ENCODE measurements at regions not wholly inside any gene's neighbourhood (a gene's known extent, or its start where the extent isn't known, plus 50 kb on each side); places are given as distances from the start of the nearest gene placed in this dataset.

DNA sequence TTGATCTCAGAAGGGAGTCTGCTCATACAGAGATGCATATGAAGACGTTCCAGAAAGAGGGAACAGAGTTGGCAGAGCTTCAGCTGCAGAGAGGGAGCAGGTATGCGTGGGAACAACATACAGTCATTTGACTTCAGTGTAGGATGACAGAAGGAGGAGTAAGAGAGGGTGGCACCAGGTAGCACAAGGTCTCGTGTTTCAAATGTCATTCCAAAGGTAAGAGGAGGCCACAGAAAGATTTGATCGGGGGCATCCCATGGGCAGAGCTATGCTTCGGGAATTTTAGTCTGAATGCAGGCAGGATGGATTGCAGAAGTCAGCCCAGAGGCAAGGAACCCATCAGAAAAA is 367.1 kb downstream of the CDK5RAP2 start:
- DNase-seq (ENCODE audit: low read depth in 2 of 3, low spot score in 2 of 3) = no peak

DNA sequence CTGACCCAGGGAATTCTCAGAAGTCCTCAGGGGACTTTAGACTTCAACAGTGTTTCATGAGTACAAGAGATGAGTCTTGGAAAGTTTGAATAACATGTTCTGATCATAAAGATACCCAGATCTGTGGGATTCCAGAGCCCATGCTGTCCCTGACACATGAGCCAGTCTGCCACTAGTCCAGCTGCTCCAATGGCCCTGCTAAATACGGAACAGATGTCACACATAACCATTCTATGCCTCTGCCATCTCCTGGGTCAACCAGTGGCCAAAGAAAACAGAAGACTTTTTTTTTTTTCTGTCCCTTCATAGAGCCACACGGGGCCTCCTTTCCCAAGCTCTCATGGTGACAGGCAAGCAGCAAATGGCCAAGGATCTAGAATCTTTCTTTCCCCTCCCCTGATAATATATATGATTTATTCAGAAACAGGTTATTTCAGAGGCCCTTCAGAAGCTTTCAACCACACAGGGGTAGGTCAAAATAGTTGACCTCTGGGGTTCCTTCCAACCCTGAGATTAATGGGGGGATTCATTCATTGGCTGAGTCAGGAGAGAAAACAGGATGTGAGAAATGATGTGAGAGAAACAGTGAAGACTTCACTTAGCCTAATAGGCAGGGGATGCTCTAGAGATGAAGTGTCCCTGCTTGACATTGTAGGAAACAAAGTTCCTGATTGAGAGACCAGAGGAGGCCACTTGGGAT is 367.7 kb downstream of the CDK5RAP2 start:
- no peak for DNase-seq (ENCODE audit: low read depth in 2 of 3, low spot score in 2 of 3)

DNA sequence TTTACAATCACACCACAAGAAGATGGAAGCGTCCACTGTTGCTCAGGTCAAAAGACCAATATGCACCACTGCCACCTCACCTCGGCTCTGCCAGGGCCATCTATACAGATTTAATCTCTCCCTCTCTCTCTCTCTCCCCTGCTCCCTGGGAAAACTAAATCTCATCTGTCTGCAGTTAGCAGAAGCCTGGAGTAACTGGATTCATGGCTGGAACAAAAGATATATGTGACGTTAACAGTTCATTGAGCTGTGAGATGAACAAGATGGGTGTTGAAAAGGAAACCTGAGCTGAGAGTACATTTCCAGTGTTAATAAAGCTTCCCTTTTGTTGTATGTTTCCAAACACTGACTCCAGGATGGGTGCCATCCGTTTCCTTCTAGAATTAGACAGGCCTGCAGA is 369.7 kb downstream of the CDK5RAP2 start:
- DNase-seq (ENCODE audit: low read depth in 2 of 3, low spot score in 2 of 3) = no peak

DNA sequence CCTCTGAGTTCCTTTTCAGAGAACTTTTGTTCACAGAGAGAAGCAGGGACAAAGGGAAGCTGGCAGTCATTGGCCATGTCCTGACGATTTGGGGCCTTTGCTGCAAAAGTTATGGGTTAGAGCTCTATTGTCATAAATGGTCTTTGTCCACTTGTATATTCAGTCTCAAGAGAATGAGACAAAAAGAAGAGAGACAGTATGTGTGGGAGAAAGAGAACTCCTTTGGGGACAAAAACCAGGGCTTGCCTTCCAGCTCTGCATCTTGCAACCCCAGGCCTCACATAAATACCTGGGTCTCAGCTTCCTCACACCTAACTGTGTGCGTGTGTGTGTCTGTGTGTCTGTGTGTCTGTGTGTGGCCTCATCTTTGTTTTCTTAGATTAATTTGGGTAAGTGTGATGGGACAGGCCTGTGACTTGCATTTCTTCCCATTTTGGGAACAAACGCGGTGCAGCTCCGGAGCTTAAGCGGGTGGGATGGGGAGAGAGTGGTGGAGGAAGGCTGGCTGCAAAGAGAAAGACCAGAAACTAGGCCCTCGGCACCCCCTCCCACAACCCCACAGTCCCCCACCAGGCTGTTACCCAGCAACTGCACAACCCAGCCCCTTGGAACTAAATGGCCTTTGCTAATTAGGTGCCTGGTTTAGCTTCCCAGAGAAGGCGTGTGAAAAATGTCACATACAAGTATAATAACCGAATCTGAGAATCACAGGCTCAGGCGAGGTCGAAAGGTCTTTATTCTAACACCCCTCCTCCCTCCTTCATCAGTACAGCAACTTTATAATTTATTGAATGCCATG is 376.9 kb downstream of the CDK5RAP2 start:
- no peak for DNase-seq (ENCODE audit: low read depth in 2 of 3, low spot score in 2 of 3)

DNA sequence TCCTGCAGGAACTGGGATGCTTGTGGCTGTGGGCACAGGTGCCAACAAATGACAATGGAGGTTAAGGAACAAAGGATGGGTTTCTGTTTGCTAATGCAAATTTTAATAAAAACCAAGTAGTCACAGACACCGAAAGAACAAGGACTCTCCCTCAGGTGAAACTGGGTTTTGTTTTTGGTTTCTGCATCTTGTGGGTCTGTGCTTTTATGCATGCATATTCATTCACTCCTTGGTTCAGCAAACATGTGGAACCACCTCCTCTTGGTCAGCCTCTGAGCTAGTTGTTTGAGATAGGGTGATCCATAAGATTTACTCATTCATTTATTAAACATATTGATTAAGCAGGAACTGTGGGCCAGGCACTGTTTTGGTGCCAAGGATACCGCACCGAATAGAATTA is 381.9 kb downstream of the CDK5RAP2 start:
- DNase-seq (ENCODE audit: low read depth in 2 of 3, low spot score in 2 of 3) = no peak

DNA sequence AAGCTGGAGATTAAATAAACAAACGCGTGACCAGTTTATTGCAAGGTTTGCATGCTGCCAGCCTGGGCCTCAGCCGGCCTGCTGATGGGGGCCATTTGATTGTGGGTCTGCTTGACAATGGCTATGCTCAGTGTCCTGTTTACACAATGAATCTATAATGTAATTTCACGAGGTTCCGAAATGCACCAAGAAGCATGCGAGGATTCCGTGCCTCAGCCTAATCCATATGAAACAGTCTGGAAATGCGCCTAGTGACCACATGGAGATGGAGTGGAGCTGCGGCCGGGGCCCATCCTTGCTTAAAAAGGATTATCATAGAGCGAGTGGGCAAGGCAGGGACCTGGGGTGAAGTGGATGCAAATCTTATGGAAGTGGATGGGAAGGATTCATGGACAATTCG is 382.4 kb downstream of the CDK5RAP2 start:
- DNase-seq (ENCODE audit: low read depth in 2 of 3, low spot score in 2 of 3) = no peak

DNA sequence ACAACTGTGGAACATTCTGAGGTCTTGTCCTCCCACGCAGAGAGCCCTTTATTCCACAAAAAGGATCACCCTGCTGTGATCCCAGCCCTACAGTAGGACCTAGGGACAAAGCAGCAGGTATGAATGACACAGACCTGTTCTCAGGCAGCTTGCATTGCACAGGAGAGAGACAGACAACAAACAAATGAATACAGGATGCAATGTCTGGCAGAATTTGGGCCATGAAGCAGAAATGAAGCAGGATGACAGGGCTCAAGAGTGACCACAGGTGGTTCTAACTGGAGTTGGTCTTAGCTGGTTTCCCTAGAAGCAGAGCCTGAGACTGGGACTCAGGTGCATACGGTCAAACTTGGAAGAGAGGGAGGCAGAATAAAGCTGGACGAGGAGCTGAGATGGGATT is 388.8 kb downstream of the CDK5RAP2 start:
- DNase-seq (ENCODE audit: low read depth in 2 of 3, low spot score in 2 of 3) = no peak

DNA sequence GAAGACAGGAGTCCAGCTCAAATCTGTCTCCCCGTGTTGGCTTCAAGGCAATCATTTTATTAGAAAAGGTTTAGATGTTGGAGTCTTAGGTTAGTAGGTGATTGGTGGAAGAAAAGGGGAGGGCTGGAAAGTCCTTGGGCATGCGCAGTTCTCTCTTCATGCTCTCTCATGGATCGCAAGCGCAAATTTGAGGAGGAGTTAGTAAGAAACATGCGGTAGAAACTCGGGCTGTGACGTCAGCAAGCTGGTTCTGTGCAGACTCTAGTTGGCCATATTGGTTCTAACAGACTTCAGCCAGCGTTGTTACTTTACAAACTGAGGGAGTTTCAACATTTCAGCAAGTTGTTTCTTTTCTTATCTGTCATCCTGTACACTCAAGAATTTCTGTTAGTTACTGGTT is 392.2 kb downstream of the CDK5RAP2 start:
- DNase-seq (ENCODE audit: low read depth in 2 of 3, low spot score in 2 of 3) = no peak

DNA sequence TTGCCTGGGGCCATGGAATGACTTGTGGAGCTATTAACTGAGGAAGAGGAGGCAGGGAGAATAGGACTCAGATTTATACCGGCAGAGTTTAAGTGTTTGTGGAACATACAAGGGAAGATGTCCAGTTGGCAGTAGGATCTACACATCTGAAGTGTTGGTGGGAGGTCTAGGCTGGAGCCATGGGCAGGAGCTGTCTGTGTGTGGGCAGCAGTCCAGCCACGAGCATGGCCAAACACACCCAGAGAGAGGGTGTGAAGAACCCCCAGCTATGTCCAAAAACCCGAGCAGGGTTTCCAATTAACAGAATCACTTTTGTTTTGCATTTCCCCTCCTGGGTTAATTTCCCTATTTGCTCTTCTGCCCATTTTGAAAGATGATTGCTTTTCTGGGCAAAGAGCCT is 393.7 kb downstream of the CDK5RAP2 start:
- DNase-seq (ENCODE audit: low read depth in 2 of 3, low spot score in 2 of 3) = no peak

DNA sequence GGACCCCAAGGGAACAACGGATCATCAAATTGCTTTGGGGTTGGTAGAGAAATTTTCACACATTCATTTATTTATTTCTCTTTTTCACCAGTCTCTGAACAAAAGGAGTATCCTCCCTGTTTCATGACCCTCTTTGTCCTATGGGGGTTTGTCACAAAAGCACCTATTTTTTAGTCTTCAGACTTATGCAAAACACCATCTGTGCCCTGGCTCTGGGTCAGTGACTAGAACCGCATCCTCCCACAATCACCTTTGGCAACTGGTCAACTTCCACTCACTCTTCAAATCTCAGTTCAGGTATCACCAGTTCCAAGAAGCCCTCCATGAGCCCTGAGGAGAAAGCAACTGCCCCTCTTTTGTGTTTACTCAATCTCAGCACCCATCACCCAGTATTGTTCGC is 395.7 kb downstream of the CDK5RAP2 start:
- DNase-seq (ENCODE audit: low read depth in 2 of 3, low spot score in 2 of 3) = no peak

DNA sequence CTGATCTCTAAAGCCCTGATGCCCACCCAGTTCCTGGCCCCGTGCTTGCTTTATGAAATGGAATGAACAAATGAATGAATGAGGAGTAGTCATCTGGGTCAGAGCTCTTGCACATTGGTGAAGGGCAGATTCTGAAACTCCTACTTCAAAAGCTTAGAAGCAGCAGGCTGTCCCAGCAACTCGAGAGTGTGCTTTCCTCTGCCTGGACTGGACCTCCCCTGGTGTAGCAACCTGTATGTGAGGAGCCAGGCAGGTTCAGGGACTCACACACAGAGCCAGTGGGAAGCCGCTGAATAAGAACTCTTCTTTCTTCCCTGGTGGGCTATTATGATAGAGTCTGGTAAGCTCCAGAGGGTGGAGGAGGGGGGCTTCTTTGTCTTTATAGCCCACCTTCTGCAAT is 396.4 kb downstream of the CDK5RAP2 start:
- no peak for DNase-seq (ENCODE audit: low read depth in 2 of 3, low spot score in 2 of 3)

DNA sequence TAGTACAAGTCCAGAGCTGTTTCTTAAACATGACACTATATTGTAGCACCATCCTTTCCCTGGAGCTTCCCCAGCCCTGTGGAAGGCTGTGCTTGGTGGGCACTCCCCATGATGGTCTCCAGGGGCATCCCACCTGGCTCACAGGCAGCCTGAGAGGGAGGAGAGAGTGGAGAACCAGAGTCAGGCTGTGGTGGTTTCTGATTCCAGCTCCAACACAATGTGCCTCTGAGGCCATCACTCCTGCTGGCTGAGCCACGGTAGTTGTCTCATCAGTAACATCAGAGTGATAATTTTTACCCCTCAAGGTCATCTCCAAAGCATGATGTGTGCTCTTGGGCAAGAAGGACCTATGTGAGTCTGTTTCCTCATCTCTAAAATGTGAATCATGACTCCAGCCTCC is 398.0 kb downstream of the CDK5RAP2 start:
- DNase-seq (ENCODE audit: low read depth in 2 of 3, low spot score in 2 of 3) = no peak

DNA sequence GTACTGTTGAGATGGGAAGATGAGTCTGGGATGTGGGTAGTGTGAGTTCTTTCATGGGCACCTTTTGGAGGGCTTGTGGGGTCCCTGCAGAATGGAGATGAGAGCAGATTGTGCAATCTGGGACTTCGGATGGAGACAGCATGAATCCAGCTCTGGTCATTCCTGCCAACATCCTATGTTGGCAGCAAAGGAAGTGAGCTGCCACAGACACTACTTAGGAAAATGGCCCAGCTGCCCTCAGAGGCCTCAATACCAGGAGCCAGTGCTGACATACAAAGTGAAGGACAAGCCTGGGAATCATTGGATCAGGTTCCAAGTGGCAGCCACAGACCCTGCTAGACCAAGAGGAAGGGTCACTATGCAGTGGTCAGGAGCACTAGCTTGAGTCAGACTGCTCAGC is 402.8 kb downstream of the CDK5RAP2 start:
- DNase-seq (ENCODE audit: low read depth in 2 of 3, low spot score in 2 of 3) = no peak

DNA sequence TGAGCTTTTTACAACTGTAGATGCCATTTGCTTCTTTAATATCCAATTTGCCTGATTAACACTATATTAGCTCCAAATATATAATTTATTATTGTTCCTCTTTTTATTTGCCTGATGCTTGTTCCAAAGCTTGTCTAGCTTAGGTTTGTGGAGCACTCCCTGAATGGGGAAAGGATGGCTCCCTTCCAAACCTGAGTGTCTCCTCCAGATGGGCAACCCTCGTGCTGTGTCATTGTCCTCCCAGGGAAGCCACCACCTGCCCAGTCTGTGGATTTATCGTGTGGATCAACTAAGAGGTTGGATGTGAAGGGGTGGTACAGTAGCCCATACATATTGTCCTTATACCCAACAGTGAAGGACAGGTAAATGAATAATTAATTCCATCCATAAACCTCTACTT is 404.9 kb downstream of the CDK5RAP2 start:
- DNase-seq (ENCODE audit: low read depth in 2 of 3, low spot score in 2 of 3) = no peak

DNA sequence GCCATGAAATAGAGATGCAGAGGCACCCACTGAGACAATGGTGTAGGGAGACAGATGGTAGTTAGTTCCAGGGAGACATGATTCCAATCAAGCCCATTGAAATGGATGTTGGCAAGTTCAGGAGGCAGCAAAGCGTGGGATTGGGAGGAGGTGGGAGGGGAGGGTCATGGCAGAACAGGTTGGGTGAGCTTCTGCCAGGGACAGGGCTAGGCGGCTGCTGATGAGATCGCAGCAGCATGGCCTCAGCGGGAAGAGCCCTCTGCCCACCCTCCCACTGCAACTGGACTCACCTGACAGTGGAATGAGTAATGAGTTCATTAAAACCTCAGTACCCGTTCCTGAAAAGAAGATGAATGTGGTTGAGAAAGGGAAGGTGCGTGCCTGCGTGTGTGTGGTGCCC is 418.2 kb downstream of the CDK5RAP2 start:
- no peak for DNase-seq (ENCODE audit: low read depth in 2 of 3, low spot score in 2 of 3)

DNA sequence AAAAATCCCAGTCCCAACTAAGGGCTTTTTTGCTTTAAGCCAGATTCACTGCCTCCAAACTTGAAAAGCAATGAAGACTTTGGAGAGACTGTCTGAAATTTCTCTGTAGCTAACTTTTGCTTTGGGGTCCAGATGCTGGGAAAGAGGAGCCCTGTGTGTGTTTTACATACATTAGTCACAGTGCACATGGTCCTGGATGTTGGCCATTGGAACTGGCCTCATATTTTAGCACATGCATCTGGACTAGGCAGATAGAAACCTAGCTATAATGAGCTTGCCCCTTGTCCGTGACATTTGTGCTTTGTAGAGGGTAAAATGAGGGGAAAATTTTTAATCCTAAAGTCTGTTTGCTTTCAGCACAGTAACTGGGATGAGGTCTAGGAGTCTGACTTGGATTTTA is 421.7 kb downstream of the CDK5RAP2 start:
- DNase-seq (ENCODE audit: low read depth in 2 of 3, low spot score in 2 of 3) = no peak

DNA sequence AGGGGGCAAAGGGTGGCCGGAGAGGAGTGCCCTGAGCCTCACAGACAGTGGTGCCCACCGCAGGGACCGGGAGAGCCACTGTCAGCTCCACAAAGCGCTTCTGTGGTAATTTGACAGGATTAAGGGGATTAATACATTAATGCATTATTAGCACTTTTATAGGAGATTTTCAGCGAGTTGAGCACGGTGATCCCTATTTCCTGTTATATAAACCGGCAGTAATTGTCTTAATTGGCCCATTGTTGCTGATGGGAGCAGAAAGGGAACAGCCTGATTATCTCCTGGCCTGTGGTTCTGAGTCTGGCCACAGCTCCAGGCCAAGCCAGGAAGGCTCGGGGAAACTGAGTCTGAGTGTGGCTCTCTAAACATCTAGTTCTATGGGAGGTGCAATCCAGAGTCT is 423.6 kb downstream of the CDK5RAP2 start:
- DNase-seq (ENCODE audit: low read depth in 2 of 3, low spot score in 2 of 3) = no peak

DNA sequence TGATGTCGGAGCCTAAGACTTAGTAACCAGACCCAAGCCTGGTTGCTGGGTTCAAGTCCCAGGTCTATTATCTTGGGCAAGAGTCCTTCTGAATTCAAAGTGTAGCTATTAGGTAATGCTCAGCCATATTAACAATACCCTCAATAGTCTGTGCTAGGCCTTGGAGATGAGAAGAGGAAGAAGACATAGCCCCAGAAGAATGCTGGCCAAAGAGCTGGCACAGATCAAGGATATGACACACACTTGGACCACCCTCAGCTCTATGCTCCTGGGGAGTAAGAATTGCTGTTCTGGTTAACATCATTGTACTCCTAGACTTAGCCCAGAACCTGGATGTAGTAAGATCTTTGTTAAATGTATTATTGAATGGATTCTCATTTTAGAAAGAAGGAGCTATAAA is 426.7 kb downstream of the CDK5RAP2 start:
- DNase-seq (ENCODE audit: low read depth in 2 of 3, low spot score in 2 of 3) = no peak

DNA sequence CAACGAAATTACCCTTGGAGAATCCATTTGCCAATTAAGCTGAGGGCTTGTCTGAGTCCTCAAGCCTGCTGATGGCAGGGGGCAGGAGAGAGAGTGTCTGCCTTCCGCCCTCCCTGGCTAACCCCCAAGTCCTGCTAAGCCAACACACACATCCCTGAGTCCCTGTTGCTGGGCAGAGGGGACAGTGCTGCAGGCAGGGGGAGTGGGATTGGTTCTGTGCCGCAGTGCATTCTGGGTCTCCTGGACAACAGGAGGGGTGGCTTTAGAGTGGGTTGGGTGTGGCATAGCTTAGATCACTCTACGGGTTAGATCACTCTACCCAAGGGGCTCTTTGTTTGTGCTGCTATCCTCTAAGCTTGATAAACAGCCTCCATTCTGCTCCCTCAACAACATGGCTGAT is 427.7 kb downstream of the CDK5RAP2 start:
- no peak for DNase-seq (ENCODE audit: low read depth in 2 of 3, low spot score in 2 of 3)

DNA sequence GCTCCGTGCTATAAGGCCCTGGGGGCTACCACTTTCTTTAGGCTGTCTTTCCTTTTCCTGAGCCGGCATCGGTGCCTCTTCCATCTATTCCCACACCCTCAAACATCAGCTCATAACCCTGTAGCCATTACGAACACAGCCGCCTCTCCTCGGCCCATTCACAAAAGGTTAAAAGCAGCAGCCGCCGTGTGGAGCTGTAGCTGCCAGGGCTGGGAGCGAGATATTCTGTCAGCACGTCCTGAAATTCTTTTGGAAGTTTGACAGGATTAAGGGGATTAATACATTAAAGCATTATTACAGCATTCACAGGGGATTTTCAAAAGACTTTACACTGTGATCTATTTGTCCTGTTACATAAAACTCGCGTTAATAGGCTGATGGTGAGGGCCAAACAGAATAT is 428.2 kb downstream of the CDK5RAP2 start:
- no peak for DNase-seq (ENCODE audit: low read depth in 2 of 3, low spot score in 2 of 3)

DNA sequence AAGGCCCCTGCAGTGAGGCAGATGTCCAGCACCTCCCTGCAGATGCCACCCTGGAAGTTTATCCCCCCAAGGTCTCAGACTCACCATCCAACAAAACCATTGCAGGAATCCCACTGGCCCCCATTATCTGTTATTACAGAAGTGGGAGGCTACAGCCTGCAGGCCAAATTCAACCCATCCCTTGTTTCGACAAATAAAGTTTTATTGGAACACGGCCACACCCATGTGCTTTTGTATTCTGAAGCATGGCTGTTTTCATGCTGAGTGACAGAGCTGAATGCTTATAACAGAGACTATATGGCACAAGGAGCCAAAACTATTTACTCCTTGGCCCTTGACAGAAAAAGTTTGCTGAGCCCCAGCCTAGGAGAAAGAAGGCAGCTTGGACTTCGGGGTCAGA is 428.8 kb downstream of the CDK5RAP2 start:
- no peak for DNase-seq (ENCODE audit: low read depth in 2 of 3, low spot score in 2 of 3)

DNA sequence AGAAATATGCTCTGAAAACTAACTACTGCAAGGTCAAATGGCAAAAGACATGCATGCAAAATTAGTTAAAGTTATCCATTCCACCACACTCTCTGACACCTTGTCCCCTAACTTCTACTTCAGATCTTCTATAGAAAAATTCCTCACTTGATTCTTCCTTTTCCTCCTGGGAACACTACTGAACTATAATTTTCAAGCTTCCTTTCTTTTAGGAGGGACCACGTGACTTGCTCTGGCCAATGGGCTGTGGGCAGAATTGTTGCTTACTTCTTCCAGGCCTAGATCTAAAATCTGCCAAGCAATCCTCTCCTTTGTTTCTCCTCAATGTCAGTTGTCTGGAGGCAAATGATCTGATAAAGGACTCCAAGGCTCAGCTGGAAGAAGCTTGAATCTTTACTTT is 441.0 kb downstream of the CDK5RAP2 start:
- no peak for DNase-seq (ENCODE audit: low read depth in 2 of 3, low spot score in 2 of 3)

Data from activated CD8-positive, alpha-beta memory T cell treated with anti-CD3 and anti-CD28 coated beads for 48 hours (primary cell).